HL-60 (cell line): ENCODE measurements at regions not wholly inside any gene's neighbourhood (a gene's known extent, or its start where the extent isn't known, plus 50 kb on each side); places are given as distances from the start of the nearest gene placed in this dataset.
A peak's percentile ranks its signal among the peaks of the same experiment; 100 is the strongest.

ENCODE experiments used
- DNase-seq, 2 experiments: peaks; one replicate each; pipeline ENCODE4 v3.0.0-alpha.2; 2010 to 2020; ENCODE audit warnings: low read depth in 1 of 2, low spot score in 1 of 2
- H3K27ac ChIP-seq: fragments of 250-450 bp; sonication (Bioruptor Pico); replicated peaks from 2 replicates; pipeline ENCODE4 v1.5.1; 2020; ENCODE audit warnings: mild to moderate bottlenecking, moderate library complexity
- H3K27me3 ChIP-seq: fragments of 250-450 bp; sonication (Bioruptor Pico); 2 replicates; pipeline ENCODE4 v1.5.1; 2021; ENCODE audit warnings: mild to moderate bottlenecking, moderate library complexity; ENCODE audit not compliant: insufficient read depth, poor library complexity, severe bottlenecking
- H3K4me3 ChIP-seq: replicated peaks from 2 replicates; pipeline ENCODE4 v1.5.1; 2011; ENCODE audit warnings: mild to moderate bottlenecking, control low read depth, low read length; ENCODE audit not compliant: insufficient read depth
- GABPA ChIP-seq: IDR thresholded peaks from 2 replicates; pipeline ENCODE4 v1.6.1; 2012; ENCODE audit warnings: low read depth
- POLR2AphosphoS5 ChIP-seq: IDR thresholded peaks from 2 replicates; pipeline ENCODE4 v1.6.1; 2012; ENCODE audit warnings: low read depth
- SPI1 ChIP-seq: IDR thresholded peaks from 2 replicates; pipeline ENCODE4 v1.6.1; 2012; ENCODE audit warnings: low read depth, mild to moderate bottlenecking, borderline replicate concordance
- TF ChIP-seq, protein P1 (sequence below): IDR thresholded peaks from 2 replicates; pipeline ENCODE4 v1.6.1; 2012; ENCODE audit warnings: low read depth; ENCODE audit not compliant: insufficient replicate concordance
- TF ChIP-seq, protein P2 (sequence below): IDR thresholded peaks from one replicate; pipeline ENCODE4 v1.5.1; 2011; ENCODE audit warnings: low read length, control low read depth, inconsistent platforms; ENCODE audit not compliant: insufficient read depth

GRCh38 chr18:32576296-32576916 is 105.7 kb upstream of the GAREM1 start:
- H3K27me3 ChIP-seq = peaks cover 3% of the 10 kb centered on the region
- no peak overlapping the region for H3K27ac ChIP-seq
- TF ChIP-seq, protein P1, sequence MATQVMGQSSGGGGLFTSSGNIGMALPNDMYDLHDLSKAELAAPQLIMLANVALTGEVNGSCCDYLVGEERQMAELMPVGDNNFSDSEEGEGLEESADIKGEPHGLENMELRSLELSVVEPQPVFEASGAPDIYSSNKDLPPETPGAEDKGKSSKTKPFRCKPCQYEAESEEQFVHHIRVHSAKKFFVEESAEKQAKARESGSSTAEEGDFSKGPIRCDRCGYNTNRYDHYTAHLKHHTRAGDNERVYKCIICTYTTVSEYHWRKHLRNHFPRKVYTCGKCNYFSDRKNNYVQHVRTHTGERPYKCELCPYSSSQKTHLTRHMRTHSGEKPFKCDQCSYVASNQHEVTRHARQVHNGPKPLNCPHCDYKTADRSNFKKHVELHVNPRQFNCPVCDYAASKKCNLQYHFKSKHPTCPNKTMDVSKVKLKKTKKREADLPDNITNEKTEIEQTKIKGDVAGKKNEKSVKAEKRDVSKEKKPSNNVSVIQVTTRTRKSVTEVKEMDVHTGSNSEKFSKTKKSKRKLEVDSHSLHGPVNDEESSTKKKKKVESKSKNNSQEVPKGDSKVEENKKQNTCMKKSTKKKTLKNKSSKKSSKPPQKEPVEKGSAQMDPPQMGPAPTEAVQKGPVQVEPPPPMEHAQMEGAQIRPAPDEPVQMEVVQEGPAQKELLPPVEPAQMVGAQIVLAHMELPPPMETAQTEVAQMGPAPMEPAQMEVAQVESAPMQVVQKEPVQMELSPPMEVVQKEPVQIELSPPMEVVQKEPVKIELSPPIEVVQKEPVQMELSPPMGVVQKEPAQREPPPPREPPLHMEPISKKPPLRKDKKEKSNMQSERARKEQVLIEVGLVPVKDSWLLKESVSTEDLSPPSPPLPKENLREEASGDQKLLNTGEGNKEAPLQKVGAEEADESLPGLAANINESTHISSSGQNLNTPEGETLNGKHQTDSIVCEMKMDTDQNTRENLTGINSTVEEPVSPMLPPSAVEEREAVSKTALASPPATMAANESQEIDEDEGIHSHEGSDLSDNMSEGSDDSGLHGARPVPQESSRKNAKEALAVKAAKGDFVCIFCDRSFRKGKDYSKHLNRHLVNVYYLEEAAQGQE = no peak
- TF ChIP-seq, protein P2, sequence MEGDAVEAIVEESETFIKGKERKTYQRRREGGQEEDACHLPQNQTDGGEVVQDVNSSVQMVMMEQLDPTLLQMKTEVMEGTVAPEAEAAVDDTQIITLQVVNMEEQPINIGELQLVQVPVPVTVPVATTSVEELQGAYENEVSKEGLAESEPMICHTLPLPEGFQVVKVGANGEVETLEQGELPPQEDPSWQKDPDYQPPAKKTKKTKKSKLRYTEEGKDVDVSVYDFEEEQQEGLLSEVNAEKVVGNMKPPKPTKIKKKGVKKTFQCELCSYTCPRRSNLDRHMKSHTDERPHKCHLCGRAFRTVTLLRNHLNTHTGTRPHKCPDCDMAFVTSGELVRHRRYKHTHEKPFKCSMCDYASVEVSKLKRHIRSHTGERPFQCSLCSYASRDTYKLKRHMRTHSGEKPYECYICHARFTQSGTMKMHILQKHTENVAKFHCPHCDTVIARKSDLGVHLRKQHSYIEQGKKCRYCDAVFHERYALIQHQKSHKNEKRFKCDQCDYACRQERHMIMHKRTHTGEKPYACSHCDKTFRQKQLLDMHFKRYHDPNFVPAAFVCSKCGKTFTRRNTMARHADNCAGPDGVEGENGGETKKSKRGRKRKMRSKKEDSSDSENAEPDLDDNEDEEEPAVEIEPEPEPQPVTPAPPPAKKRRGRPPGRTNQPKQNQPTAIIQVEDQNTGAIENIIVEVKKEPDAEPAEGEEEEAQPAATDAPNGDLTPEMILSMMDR = peak; percentile 18
- no peak for TF ChIP-seq POLR2AphosphoS5
- TF ChIP-seq GABPA = no peak
- TF ChIP-seq SPI1 = no peak
- DNase-seq = no peak
- H3K4me3 ChIP-seq = no peak overlapping the region

- DNase-seq = no peak
- Histone ChIP-seq H3K27me3 (no peaks in the 10 kb centered on the region), H3K4me3 (no peak overlapping the region), H3K27ac (no peak overlapping the region)
- TF ChIP-seq POLR2AphosphoS5 (no peak), GABPA (no peak)
Observed at GRCh38 chr18:32566960-32567359, 96.3 kb upstream of the GAREM1 start.

- no peak for DNase-seq
- no peaks in the 10 kb centered on the region for H3K27me3 ChIP-seq
- no peak for TF ChIP-seq POLR2AphosphoS5
- no peak for TF ChIP-seq GABPA
- TF ChIP-seq, protein P2 = no peak
- no peak for TF ChIP-seq SPI1
- TF ChIP-seq, protein P1 = no peak
- H3K27ac ChIP-seq = no peak overlapping the region
- H3K4me3 ChIP-seq = no peak overlapping the region
Observed at GRCh38 chr18:32553640-32554365, 83.1 kb upstream of the GAREM1 start.

- TF ChIP-seq, protein P1 = no peak
- TF ChIP-seq, protein P2 = no peak
- TF ChIP-seq GABPA = no peak
- no peak overlapping the region for H3K4me3 ChIP-seq
- H3K27ac ChIP-seq = no peak overlapping the region
- H3K27me3 ChIP-seq = no peaks in the 10 kb centered on the region
- DNase-seq = no peak
Observed at GRCh38 chr18:32553174-32553573, 82.5 kb upstream of the GAREM1 start.
